ENCODE measurements at regions not wholly inside any gene's neighbourhood (a gene's known extent, or its start where the extent isn't known, plus 50 kb on each side); places are given as distances from the start of the nearest gene placed in this dataset.

DNA sequence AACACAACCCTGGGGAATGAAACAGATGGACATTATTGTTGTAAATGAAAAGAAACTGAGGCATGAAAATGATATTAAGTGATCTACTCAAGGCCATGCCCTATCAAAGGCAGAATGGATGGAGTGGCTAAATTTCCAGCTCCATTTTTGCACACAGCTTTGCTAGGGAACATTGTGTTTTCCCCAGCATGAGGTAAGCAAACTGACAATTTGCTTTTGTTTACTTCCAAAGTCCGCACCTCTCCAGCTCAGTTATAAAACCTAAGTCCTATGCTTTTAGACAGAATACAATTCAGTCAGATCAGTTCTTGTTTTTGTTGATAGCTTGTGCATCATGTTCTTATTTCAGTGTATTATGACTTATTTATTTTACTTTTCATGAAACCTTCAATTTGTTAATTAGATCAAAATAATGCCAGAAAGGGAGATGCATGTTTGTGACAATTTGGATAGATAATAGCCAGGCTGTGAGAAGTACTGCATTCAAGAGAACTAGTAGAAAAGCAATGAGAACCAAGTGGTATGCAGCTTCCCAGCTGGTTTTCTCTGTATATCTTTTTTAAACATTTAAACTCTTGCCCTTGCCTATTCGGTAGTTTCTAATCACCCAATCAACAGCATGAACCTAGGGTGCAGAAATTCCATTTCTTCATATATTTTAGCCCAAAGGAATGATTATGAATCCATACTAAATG is 380.8 kb downstream of the SPATA31D1 start:
- H3K9me3 Mint-ChIP-seq = peaks cover 0 to 5% (median 0%) of the 10 kb centered on the region in 7 donors
- no peaks in the 10 kb centered on the region for H4K20me1 ChIP-seq (ENCODE audit: insufficient read depth, low read length)
- WGBS (ENCODE audit: insufficient coverage) = 86% methylated on average over 1 of the region's 2 CpGs
- H3K27me3 ChIP-seq (ENCODE audit: control insufficient read depth in 2 of 2, insufficient read depth in 2 of 2, low read length in 2 of 2) = no peaks in the 10 kb centered on the region
- no peak overlapping the region for H3K9ac ChIP-seq (ENCODE audit: insufficient read depth, low read length, poor library complexity, severe bottlenecking)
- H3K36me3 Mint-ChIP-seq = no peaks in the 10 kb centered on the region
- no peaks in the 10 kb centered on the region for H3K9me3 ChIP-seq (replicated peaks in 1 of 2; ENCODE audit: control insufficient read depth in 1 of 2, insufficient read depth in 1 of 2, low read length in 2 of 2)
- no peaks in the 10 kb centered on the region for H3K79me2 ChIP-seq (ENCODE audit: insufficient read depth, low read length)
- no peak overlapping the region for H2AFZ ChIP-seq (ENCODE audit: insufficient read depth, low read depth, low read length, poor library complexity, severe bottlenecking)
- H3K27ac Mint-ChIP-seq = no peak overlapping the region
- H3K4me3 ChIP-seq (replicated peaks in 1 of 3; ENCODE audit: low read depth in 2 of 3, low read length in 3 of 3) = no peak overlapping the region
- H3K27ac ChIP-seq (ENCODE audit: low read depth in 1 of 2, low read length in 2 of 2) = no peak overlapping the region
- no peak overlapping the region for H3K4me3 Mint-ChIP-seq
- TF ChIP-seq, protein P1, sequence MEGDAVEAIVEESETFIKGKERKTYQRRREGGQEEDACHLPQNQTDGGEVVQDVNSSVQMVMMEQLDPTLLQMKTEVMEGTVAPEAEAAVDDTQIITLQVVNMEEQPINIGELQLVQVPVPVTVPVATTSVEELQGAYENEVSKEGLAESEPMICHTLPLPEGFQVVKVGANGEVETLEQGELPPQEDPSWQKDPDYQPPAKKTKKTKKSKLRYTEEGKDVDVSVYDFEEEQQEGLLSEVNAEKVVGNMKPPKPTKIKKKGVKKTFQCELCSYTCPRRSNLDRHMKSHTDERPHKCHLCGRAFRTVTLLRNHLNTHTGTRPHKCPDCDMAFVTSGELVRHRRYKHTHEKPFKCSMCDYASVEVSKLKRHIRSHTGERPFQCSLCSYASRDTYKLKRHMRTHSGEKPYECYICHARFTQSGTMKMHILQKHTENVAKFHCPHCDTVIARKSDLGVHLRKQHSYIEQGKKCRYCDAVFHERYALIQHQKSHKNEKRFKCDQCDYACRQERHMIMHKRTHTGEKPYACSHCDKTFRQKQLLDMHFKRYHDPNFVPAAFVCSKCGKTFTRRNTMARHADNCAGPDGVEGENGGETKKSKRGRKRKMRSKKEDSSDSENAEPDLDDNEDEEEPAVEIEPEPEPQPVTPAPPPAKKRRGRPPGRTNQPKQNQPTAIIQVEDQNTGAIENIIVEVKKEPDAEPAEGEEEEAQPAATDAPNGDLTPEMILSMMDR (IDR thresholded peaks at IDR 0.05) = no peak
- no peaks in the 10 kb centered on the region for H3K4me1 ChIP-seq (ENCODE audit: control insufficient read depth in 1 of 2, insufficient read depth in 2 of 2, low read length in 2 of 2)
- DNase-seq = no peak
- intact Hi-C loops (cut with micrococcal nuclease) = no loop called here
- no peaks in the 10 kb centered on the region for H3K36me3 ChIP-seq (replicated peaks in 1 of 2; ENCODE audit: control insufficient read depth in 1 of 2, insufficient read depth in 2 of 2, low read length in 2 of 2)
- H3K27me3 Mint-ChIP-seq (ENCODE audit: low read depth in 3 of 3) = no peaks in the 10 kb centered on the region
- no peak overlapping the region for H3K4me2 ChIP-seq (replicated peaks; ENCODE audit: extremely low read depth, low read length, poor library complexity, severe bottlenecking)
- H3K4me1 Mint-ChIP-seq = no peaks in the 10 kb centered on the region

DNA sequence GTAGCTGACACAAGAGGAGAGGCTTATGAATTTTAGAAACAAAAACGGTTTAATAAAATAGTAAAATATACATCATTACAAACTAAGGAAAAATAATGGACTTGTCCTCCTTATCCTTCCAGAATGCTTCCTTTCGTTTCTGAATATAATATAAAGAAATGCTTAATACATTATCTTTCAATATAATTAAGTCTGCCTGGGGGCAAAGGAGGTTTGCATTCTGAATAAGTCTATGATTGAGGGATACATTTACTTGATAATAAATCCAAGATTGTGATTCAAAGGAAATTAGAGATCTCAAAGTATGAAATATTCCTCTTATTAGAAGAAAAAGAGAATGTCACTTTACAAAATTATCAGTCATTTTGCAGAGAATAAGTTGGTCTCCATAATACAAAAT is 386.5 kb downstream of the SPATA31D1 start:
- Mint-ChIP-seq H3K4me1 (no peaks in the 10 kb centered on the region), H3K27ac (no peak overlapping the region), H3K36me3 (no peaks in the 10 kb centered on the region), H3K4me3 (no peak overlapping the region), H3K27me3 (ENCODE audit: low read depth in 3 of 3) (no peaks in the 10 kb centered on the region), H3K9me3 (peaks cover 0 to 16% (median 6%) of the 10 kb centered on the region in 7 donors)
- H3K4me2 ChIP-seq (replicated peaks; ENCODE audit: extremely low read depth, low read length, poor library complexity, severe bottlenecking) = no peak overlapping the region
- TF ChIP-seq, protein P1 (IDR thresholded peaks at IDR 0.05) = no peak
- H3K36me3 ChIP-seq (replicated peaks in 1 of 2; ENCODE audit: control insufficient read depth in 1 of 2, insufficient read depth in 2 of 2, low read length in 2 of 2) = no peaks in the 10 kb centered on the region
- intact Hi-C loops (cut with micrococcal nuclease) = no loop called here
- no CpG with 5 or more reads among the region's 2 CpGs for WGBS (ENCODE audit: insufficient coverage)
- no peaks in the 10 kb centered on the region for H3K4me1 ChIP-seq (ENCODE audit: control insufficient read depth in 1 of 2, insufficient read depth in 2 of 2, low read length in 2 of 2)
- no peak overlapping the region for H3K27ac ChIP-seq (ENCODE audit: low read depth in 1 of 2, low read length in 2 of 2)
- H3K9me3 ChIP-seq (replicated peaks in 1 of 2; ENCODE audit: control insufficient read depth in 1 of 2, insufficient read depth in 1 of 2, low read length in 2 of 2) = peaks cover 0 to 6% of the 10 kb centered on the region in 2 donors
- no peaks in the 10 kb centered on the region for H3K27me3 ChIP-seq (ENCODE audit: control insufficient read depth in 2 of 2, insufficient read depth in 2 of 2, low read length in 2 of 2)
- no peak overlapping the region for H3K4me3 ChIP-seq (replicated peaks in 1 of 3; ENCODE audit: low read depth in 2 of 3, low read length in 3 of 3)
- no peaks in the 10 kb centered on the region for H4K20me1 ChIP-seq (ENCODE audit: insufficient read depth, low read length)
- DNase-seq = no peak
- no peak overlapping the region for H3K9ac ChIP-seq (ENCODE audit: insufficient read depth, low read length, poor library complexity, severe bottlenecking)
- no peak overlapping the region for H2AFZ ChIP-seq (ENCODE audit: insufficient read depth, low read depth, low read length, poor library complexity, severe bottlenecking)
- H3K79me2 ChIP-seq (ENCODE audit: insufficient read depth, low read length) = no peaks in the 10 kb centered on the region

All from CD14-positive monocyte (primary cell).